ENCODE measurements at regions not wholly inside any gene's neighbourhood (a gene's known extent, or its start where the extent isn't known, plus 50 kb on each side); places are given as distances from the start of the nearest gene placed in this dataset.
"Not testable (repeated sequence)": the region's sequence is repeated elsewhere in the genome, so short reads cannot be mapped to it uniquely, and the experiment has no call there.

- Histone ChIP-seq H3K9ac (ENCODE audit: insufficient read depth, low read length) (no peak overlapping the region), H3K79me2 (ENCODE audit: control insufficient read depth, insufficient read depth, low read length) (no peaks in the 10 kb centered on the region), H2AFZ (ENCODE audit: low read length) (no peak overlapping the region), H3K4me2 (ENCODE audit: extremely low read depth, insufficient read depth, low read length) (no peak overlapping the region), H3K27ac (ENCODE audit: insufficient read depth, low read length) (no peak overlapping the region), H3K36me3 (ENCODE audit: control insufficient read depth, insufficient read depth, low read length) (no peaks in the 10 kb centered on the region), H3K9me3 (ENCODE audit: control insufficient read depth, insufficient read depth, low read depth, low read length) (no peaks in the 10 kb centered on the region), H4K20me1 (ENCODE audit: control insufficient read depth, extremely low read depth, insufficient read depth, low read length) (no peaks in the 10 kb centered on the region), H3K4me1 (ENCODE audit: control insufficient read depth, extremely low read depth, insufficient read depth, low read length) (no peaks in the 10 kb centered on the region), H3K4me3 (replicated peaks in 1 of 4; ENCODE audit: control extremely low read depth in 1 of 4, insufficient read depth in 1 of 4, low read depth in 3 of 4, low read length in 4 of 4) (no peak overlapping the region), H3K27me3 (ENCODE audit: control insufficient read depth, insufficient read depth, low read length) (no peaks in the 10 kb centered on the region)
- peak; percentile 33 to 75 for DNase-seq (ENCODE audit: low read depth in 2 of 2)
- TF ChIP-seq CTCF (conservative IDR thresholded peaks at IDR 0.05 in 1 of 2, IDR thresholded peaks at IDR 0.05 in 1 of 2; ENCODE audit: low read depth in 1 of 2, low read length in 2 of 2) (no peak), EZH2 (IDR thresholded peaks at IDR 0.05; ENCODE audit: low read length, missing control alignments) (no peak)
Observed at GRCh38 chrX:11899091-11899490, 141.1 kb downstream of the MSL3 start.

GRCh38 chrX:11905933-11906332, 147.9 kb downstream of the MSL3 start:
- not testable (repeated sequence) for H3K79me2 ChIP-seq (ENCODE audit: control insufficient read depth, insufficient read depth, low read length); H3K4me3 ChIP-seq (replicated peaks in 1 of 4; ENCODE audit: control extremely low read depth in 1 of 4, insufficient read depth in 1 of 4, low read depth in 3 of 4, low read length in 4 of 4); H3K9ac ChIP-seq (ENCODE audit: insufficient read depth, low read length); H3K4me1 ChIP-seq (ENCODE audit: control insufficient read depth, extremely low read depth, insufficient read depth, low read length); H4K20me1 ChIP-seq (ENCODE audit: control insufficient read depth, extremely low read depth, insufficient read depth, low read length); H2AFZ ChIP-seq (ENCODE audit: low read length); H3K36me3 ChIP-seq (ENCODE audit: control insufficient read depth, insufficient read depth, low read length); DNase-seq (ENCODE audit: low read depth in 2 of 2); H3K27ac ChIP-seq (ENCODE audit: insufficient read depth, low read length); H3K4me2 ChIP-seq (ENCODE audit: extremely low read depth, insufficient read depth, low read length); H3K27me3 ChIP-seq (ENCODE audit: control insufficient read depth, insufficient read depth, low read length); H3K9me3 ChIP-seq (ENCODE audit: control insufficient read depth, insufficient read depth, low read depth, low read length)

GRCh38 chrX:11908371-11908770, 150.3 kb downstream of the MSL3 start:
- DNase-seq (ENCODE audit: low read depth in 2 of 2) = peak; percentile 23 to 24
- Histone ChIP-seq H2AFZ (ENCODE audit: low read length) (no peak overlapping the region), H3K36me3 (ENCODE audit: control insufficient read depth, insufficient read depth, low read length) (no peaks in the 10 kb centered on the region), H3K4me1 (ENCODE audit: control insufficient read depth, extremely low read depth, insufficient read depth, low read length) (no peaks in the 10 kb centered on the region), H3K9me3 (ENCODE audit: control insufficient read depth, insufficient read depth, low read depth, low read length) (no peaks in the 10 kb centered on the region), H3K27ac (ENCODE audit: insufficient read depth, low read length) (no peak overlapping the region), H3K9ac (ENCODE audit: insufficient read depth, low read length) (no peak overlapping the region), H3K4me3 (replicated peaks in 1 of 4; ENCODE audit: control extremely low read depth in 1 of 4, insufficient read depth in 1 of 4, low read depth in 3 of 4, low read length in 4 of 4) (no peak overlapping the region), H3K79me2 (ENCODE audit: control insufficient read depth, insufficient read depth, low read length) (no peaks in the 10 kb centered on the region), H4K20me1 (ENCODE audit: control insufficient read depth, extremely low read depth, insufficient read depth, low read length) (no peaks in the 10 kb centered on the region), H3K4me2 (ENCODE audit: extremely low read depth, insufficient read depth, low read length) (no peak overlapping the region), H3K27me3 (ENCODE audit: control insufficient read depth, insufficient read depth, low read length) (no peaks in the 10 kb centered on the region)
- TF ChIP-seq CTCF (conservative IDR thresholded peaks at IDR 0.05 in 1 of 2, IDR thresholded peaks at IDR 0.05 in 1 of 2; ENCODE audit: low read depth in 1 of 2, low read length in 2 of 2) (peak; percentile 35 to 46), EZH2 (IDR thresholded peaks at IDR 0.05; ENCODE audit: low read length, missing control alignments) (no peak)

Data from fibroblast of lung (primary cell).